ENCODE measurements at regions not wholly inside any gene's neighbourhood (a gene's known extent, or its start where the extent isn't known, plus 50 kb on each side); places are given as distances from the start of the nearest gene placed in this dataset.
"Not testable (repeated sequence)": the region's sequence is repeated elsewhere in the genome, so short reads cannot be mapped to it uniquely, and the experiment has no call there.

- not testable (repeated sequence) for TF ChIP-seq YY1 (IDR thresholded peaks at IDR 0.05; ENCODE audit: insufficient read depth, insufficient read length); ZNF274 (IDR thresholded peaks at IDR 0.05; ENCODE audit: low read depth, low read length); SUZ12 (IDR thresholded peaks at IDR 0.05; ENCODE audit: extremely low read depth, insufficient read depth, insufficient read length)
Observed at GRCh38 chr11:79606461-79606860, 165.6 kb upstream of the TENM4 start.
